Fibroblast of pulmonary artery (primary cell): ENCODE measurements at regions not wholly inside any gene's neighbourhood (a gene's known extent, or its start where the extent isn't known, plus 50 kb on each side); places are given as distances from the start of the nearest gene placed in this dataset.
A peak's percentile ranks its signal among the peaks of the same experiment; 100 is the strongest.

Source experiments
- DNase-seq: peaks from one replicate; pipeline ENCODE4 v3.0.0-alpha.2; 2010; ENCODE audit warnings: low read depth
- H3K4me3 ChIP-seq: replicated peaks from 2 replicates; pipeline ENCODE4 v1.5.1; 2011; ENCODE audit warnings: low read depth, mild to moderate bottlenecking, control low read depth, low read length, moderate library complexity
- TF ChIP-seq, protein P1 (sequence below): IDR thresholded peaks from 2 replicates; pipeline ENCODE4 v1.5.1; 2011; ENCODE audit warnings: mild to moderate bottlenecking, control low read depth, low read length, inconsistent platforms; ENCODE audit errors: missing control alignments

GRCh38 chr4:31141095-31141831 lies 421.1 kb downstream of the PCDH7 start:
- no peak for DNase-seq
- TF ChIP-seq, protein P1, sequence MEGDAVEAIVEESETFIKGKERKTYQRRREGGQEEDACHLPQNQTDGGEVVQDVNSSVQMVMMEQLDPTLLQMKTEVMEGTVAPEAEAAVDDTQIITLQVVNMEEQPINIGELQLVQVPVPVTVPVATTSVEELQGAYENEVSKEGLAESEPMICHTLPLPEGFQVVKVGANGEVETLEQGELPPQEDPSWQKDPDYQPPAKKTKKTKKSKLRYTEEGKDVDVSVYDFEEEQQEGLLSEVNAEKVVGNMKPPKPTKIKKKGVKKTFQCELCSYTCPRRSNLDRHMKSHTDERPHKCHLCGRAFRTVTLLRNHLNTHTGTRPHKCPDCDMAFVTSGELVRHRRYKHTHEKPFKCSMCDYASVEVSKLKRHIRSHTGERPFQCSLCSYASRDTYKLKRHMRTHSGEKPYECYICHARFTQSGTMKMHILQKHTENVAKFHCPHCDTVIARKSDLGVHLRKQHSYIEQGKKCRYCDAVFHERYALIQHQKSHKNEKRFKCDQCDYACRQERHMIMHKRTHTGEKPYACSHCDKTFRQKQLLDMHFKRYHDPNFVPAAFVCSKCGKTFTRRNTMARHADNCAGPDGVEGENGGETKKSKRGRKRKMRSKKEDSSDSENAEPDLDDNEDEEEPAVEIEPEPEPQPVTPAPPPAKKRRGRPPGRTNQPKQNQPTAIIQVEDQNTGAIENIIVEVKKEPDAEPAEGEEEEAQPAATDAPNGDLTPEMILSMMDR: no peak
- no peak overlapping the region for H3K4me3 ChIP-seq

GRCh38 chr4:31141832-31142142 lies 421.6 kb downstream of the PCDH7 start:
- no peak for DNase-seq
- TF ChIP-seq, protein P1: no peak
- H3K4me3 ChIP-seq: no peak overlapping the region

DNA sequence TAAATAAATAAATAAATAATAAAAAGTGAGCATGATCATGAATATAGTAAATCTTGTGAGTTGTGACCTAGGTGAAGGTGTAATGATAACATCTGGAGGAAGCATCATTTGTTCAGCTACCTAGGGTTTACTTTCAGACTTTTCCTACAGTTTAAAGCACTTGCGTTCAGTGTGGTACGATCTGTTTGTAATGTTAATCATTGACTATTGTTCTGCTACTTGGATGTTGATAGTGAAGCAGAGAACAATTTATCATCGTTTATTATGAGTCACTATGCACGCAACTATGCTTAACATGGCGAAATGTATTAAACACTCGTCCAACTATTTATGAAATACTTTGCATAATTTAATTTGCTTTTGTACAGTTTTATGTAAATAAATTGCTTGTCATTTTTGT lies 426.2 kb downstream of the PCDH7 start:
- TF ChIP-seq, protein P1: no peak
- DNase-seq: peak; percentile 7
- no peak overlapping the region for H3K4me3 ChIP-seq

DNA sequence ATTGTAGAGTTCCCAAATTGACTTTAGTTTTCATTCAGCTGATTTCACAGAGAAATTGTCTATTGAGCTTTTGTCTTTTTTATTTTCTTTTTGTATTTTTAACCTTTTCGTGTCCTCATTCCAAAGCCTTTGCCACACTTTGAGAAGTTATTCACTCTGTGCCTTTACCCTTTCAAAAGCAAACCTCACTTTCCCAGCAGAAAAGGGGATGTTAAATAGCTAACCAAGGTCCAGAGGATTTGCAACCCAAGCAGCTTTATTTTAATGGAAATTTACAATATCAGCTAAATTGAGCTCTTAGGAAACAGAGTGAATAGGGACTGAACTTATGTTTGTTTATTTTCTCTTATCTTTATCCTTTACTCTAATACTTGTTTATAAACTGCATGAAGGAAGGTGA lies 428.8 kb downstream of the PCDH7 start:
- DNase-seq: no peak
- H3K4me3 ChIP-seq: no peak overlapping the region
- TF ChIP-seq, protein P1: no peak

DNA sequence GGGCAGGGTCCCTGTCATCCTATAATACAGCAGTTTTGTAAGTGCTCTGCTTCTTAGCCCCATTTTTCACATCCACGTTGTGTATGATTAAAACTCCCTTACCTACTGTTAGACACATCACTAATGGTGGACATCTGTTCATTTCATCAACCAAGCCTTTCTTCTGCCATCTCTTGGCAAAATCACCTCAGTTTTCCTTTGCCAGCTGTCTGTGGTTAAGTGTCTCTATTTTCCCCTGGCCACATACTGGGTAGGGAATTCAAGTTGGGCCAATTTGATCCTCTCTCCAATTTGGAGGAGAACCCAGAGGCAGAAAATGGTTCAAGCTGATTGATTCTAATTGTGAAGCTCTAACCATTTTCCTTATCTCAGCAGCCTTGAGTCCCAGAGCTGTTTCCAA lies 436.1 kb downstream of the PCDH7 start:
- no peak overlapping the region for H3K4me3 ChIP-seq
- TF ChIP-seq, protein P1: no peak
- DNase-seq: no peak

GRCh38 chr4:31160146-31160545 lies 440.0 kb downstream of the PCDH7 start:
- DNase-seq: no peak
- TF ChIP-seq, protein P1: no peak
- H3K4me3 ChIP-seq: no peak overlapping the region

DNA sequence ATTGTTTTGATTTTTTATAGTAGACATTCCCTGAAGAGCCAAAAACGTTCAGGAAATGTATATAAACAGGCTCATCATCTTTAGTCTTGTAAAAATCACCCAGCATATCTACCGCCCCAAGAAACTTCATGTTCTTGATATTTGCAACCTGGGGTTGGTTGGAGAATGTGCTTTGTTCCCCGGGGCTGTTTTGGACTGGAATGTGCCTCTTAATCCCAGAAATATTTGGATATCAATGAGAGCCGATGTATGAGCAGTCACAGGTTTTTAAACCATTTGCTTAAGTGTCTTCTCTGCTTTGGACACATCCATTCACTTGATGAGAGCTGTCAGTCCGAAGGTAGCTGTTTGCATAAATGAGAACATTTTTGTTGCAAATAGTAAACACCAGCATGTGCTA lies 449.7 kb downstream of the PCDH7 start:
- H3K4me3 ChIP-seq: no peak overlapping the region
- TF ChIP-seq, protein P1: no peak
- no peak for DNase-seq
